ENCODE measurements at regions not wholly inside any gene's neighbourhood (a gene's known extent, or its start where the extent isn't known, plus 50 kb on each side); places are given as distances from the start of the nearest gene placed in this dataset.

DNA sequence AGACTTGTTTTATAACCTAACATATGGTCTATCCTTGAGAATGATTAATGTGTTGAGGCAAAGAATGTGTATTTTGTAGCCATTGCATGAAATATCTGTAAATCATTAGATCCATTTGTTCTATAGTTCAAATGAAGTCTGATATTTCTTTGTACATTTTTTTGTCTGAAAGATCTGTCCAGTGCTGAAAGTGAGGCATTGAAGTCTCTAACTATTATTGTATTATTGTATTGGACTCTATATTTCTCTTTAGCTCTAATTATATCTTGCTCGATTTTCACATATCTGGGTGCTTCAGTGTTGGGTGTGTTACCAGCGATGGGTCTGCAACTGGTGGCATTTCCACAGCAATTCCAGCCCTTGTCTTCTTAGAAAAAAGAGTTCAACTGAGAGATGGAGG lies 76.0 kb downstream of the PBDC1 start:
- TF ChIP-seq, protein P1, sequence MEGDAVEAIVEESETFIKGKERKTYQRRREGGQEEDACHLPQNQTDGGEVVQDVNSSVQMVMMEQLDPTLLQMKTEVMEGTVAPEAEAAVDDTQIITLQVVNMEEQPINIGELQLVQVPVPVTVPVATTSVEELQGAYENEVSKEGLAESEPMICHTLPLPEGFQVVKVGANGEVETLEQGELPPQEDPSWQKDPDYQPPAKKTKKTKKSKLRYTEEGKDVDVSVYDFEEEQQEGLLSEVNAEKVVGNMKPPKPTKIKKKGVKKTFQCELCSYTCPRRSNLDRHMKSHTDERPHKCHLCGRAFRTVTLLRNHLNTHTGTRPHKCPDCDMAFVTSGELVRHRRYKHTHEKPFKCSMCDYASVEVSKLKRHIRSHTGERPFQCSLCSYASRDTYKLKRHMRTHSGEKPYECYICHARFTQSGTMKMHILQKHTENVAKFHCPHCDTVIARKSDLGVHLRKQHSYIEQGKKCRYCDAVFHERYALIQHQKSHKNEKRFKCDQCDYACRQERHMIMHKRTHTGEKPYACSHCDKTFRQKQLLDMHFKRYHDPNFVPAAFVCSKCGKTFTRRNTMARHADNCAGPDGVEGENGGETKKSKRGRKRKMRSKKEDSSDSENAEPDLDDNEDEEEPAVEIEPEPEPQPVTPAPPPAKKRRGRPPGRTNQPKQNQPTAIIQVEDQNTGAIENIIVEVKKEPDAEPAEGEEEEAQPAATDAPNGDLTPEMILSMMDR (IDR thresholded peaks at IDR 0.05) = no peak
- no peak for TF ChIP-seq POLR2A (IDR thresholded peaks at IDR 0.05)

Measured in thyroid gland (tissue), 4 donors.